ENCODE measurements at regions not wholly inside any gene's neighbourhood (a gene's known extent, or its start where the extent isn't known, plus 50 kb on each side); places are given as distances from the start of the nearest gene placed in this dataset.

DNA sequence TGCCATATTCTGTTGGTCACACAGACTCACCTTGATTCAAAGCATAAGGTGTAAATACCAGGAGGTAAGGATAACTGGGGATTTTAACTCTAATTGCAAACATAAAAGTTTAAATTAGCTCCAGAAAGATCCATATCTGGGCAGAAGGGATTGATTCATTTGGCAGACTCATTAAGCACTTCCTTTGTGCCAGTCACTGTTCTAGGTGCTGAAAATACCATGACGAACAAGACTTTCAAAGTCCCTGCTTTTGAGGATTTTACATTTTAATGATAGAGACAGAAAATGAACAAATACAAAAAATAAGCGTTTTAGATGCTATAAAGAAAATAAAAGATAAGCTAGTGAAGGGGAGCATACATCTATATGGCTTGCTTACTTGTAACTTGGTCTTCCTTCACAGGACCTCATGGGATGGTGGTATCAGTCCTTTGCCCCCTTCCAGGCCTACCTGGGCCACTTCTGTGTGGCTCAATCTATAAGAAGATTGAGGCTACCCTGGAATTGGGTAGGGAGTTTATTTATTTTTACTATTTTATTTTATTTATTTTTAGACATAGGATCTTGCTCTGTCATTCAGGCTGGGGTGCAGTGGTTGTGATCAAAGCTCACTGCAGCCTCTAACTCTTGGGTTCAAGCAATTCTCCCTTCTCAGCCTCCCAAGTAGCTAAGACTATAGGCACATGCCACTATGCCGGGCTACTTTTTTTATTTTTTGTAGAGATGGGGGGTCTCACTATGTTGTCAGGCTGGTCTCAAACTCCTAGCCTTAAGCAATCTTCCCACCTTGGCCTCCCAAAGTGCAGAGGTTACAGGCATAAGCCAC, 212.8 kb downstream of the MYCN start:
- POLR2A ChIA-PET = no interaction called here
- no peak overlapping the region for H3K4me3 Mint-ChIP-seq
- no peak for ATAC-seq (ENCODE audit: low read depth)
- Histone ChIP-seq H4K20me1 (ENCODE audit: control insufficient read depth, insufficient read depth, low read length, poor library complexity, severe bottlenecking) (no peaks in the 10 kb centered on the region), H3K79me2 (ENCODE audit: control insufficient read depth, insufficient read depth, low read length) (no peaks in the 10 kb centered on the region), H3K4me1 (ENCODE audit: control insufficient read depth in 2 of 2, insufficient read depth in 2 of 2, low read length in 2 of 2) (no peaks in the 10 kb centered on the region), H3K36me3 (replicated peaks in 1 of 2; ENCODE audit: control extremely low read depth in 1 of 2, control insufficient read depth in 1 of 2, extremely low read depth in 1 of 2, insufficient read depth in 2 of 2, low read length in 1 of 2) (no peaks in the 10 kb centered on the region), H3K27ac (ENCODE audit: low read length in 2 of 2) (no peak overlapping the region), H3K4me3 (ENCODE audit: control extremely low read depth in 1 of 5, extremely low read depth in 1 of 5, insufficient read depth in 1 of 5, low read depth in 2 of 5, low read length in 4 of 5) (no peak overlapping the region), H3K27me3 (replicated peaks in 1 of 4; ENCODE audit: control extremely low read depth in 1 of 4, control insufficient read depth in 3 of 4, insufficient read depth in 4 of 4, low read length in 3 of 4) (peaks cover 0 to 2% (median 0%) of the 10 kb centered on the region in 4 experiments), H3K4me2 (replicated peaks; ENCODE audit: low read depth, low read length, poor library complexity, severe bottlenecking) (no peak overlapping the region), H3K9me3 (ENCODE audit: control extremely low read depth in 1 of 3, control insufficient read depth in 2 of 3, insufficient read depth in 1 of 3, low read length in 2 of 3) (peaks cover 0 to 3% (median 0%) of the 10 kb centered on the region in 3 donors), H3K9ac (ENCODE audit: low read length) (no peak overlapping the region), H2AFZ (ENCODE audit: insufficient read depth, low read depth, low read length, poor library complexity, severe bottlenecking) (no peak overlapping the region)
- intact Hi-C loops (cut with micrococcal nuclease) = no loop called here
- peaks cover 4% of the 10 kb centered on the region for H3K27me3 Mint-ChIP-seq
- H3K9me3 Mint-ChIP-seq (ENCODE audit: insufficient read depth) = peaks cover 4% of the 10 kb centered on the region
- CTCF ChIA-PET = no interaction called here
- TF ChIP-seq, protein P1, sequence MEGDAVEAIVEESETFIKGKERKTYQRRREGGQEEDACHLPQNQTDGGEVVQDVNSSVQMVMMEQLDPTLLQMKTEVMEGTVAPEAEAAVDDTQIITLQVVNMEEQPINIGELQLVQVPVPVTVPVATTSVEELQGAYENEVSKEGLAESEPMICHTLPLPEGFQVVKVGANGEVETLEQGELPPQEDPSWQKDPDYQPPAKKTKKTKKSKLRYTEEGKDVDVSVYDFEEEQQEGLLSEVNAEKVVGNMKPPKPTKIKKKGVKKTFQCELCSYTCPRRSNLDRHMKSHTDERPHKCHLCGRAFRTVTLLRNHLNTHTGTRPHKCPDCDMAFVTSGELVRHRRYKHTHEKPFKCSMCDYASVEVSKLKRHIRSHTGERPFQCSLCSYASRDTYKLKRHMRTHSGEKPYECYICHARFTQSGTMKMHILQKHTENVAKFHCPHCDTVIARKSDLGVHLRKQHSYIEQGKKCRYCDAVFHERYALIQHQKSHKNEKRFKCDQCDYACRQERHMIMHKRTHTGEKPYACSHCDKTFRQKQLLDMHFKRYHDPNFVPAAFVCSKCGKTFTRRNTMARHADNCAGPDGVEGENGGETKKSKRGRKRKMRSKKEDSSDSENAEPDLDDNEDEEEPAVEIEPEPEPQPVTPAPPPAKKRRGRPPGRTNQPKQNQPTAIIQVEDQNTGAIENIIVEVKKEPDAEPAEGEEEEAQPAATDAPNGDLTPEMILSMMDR (IDR thresholded peaks at IDR 0.05) = no peak
- no peak for TF ChIP-seq EZH2 (IDR thresholded peaks at IDR 0.05; ENCODE audit: borderline replicate concordance, insufficient read depth, low read depth, low read length, poor library complexity, severe bottlenecking)
- DNase-seq = no peak
- no peaks in the 10 kb centered on the region for H3K4me1 Mint-ChIP-seq
- no peak overlapping the region for H3K27ac Mint-ChIP-seq
- WGBS (ENCODE audit: insufficient coverage) = no CpG with 5 or more reads among the region's 3 CpGs

Data from B cell (primary cell).